Stimulated activated CD8-positive, alpha-beta memory T cell treated with anti-CD3 and anti-CD28 coated beads, Interleukin-7, amount 100 ng/mL, for 4 hours (primary cell): ENCODE measurements at regions not wholly inside any gene's neighbourhood (a gene's known extent, or its start where the extent isn't known, plus 50 kb on each side); places are given as distances from the start of the nearest gene placed in this dataset.

Source experiments
- DNase-seq, 2 donors: peaks; one replicate each; pipeline ENCODE4 v3.0.0-alpha.2; 2020; ENCODE audit warnings: low read depth in 2 of 2

DNA sequence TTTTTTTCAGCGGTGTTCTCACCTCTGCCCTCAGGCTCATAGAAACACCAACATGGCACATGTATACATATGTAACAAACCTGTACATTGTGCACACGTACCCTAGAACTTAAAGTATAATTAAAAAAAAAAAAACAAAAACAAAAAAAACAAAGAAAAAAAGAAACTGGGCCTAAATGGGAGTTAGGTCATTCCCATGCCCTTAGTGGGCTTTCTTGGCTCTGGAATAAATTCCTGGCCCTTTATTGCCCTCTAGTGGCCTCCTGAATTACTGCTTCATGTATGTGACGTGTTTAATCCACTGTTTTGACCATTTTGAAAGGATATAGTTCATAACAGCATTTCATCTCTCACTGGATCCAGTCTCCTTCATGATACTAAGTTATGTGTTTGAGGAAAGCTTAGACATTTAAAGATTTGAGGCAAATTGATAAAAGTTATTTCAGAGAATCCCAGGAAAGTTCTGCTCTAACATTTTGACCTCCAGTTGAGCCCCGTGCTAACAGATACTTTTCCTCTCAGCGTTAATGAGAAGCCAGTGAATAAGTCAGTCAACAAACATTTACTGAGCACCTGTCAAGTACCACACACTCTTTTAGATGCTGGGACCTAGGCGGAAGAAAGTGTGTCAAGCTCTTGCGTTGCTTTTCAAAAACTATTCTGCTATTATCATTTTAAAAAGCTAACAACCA is 54.7 kb upstream of the SYPL1 start:
- peak in 1 of 2 donors; percentile 8 for DNase-seq

DNA sequence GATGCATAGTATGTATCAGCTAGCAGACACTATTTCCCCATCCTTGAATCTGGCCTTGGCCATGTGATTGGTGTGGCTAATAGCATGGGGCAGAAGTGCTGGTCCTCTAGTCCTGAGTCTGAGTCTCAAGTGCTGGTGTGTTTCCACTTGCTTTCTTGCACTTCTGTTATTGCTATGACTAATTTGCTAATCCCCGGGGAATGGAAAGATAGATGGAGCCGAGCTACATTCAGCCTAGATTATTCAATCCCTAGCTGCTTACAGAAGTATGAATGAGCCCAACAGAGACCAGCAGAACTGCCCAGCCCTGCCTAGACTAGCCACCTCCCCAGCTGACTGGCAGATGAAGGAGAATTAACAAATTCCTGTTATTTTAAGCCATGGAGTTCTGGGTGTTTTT is 53.2 kb upstream of the SYPL1 start:
- no peak for DNase-seq

DNA sequence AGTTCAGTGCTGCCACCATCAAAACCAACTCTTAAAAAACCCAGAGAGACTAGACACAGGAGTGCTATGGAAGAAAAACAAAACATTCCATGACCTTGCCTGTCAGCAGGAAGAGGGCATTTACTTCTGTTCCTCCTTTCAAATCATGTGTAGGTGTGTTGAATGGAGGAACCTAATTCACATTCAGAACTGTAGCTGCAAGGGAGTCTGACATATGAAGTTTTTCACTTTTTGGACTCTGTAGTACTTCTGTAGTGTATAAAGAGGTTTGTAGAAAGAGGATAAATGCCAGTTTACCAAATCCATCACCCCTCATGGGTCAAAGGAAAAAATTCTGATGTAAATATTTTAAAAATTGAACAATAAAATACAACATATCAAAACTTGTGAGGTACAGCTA is 51.1 kb upstream of the SYPL1 start:
- DNase-seq: no peak
